NB4 (cell line): ENCODE measurements at regions not wholly inside any gene's neighbourhood (a gene's known extent, or its start where the extent isn't known, plus 50 kb on each side); places are given as distances from the start of the nearest gene placed in this dataset.

Source experiments
- DNase-seq: peaks from one replicate; pipeline ENCODE4 v3.0.0; 2010; ENCODE audit warnings: low read depth
- H3K4me3 ChIP-seq: one replicate; pipeline ENCODE4 v1.5.1; 2011; ENCODE audit warnings: mild to moderate bottlenecking, low read depth, low read length, moderate library complexity
- MYC ChIP-seq: IDR thresholded peaks from 2 replicates; pipeline ENCODE4 v1.6.1; 2011; ENCODE audit warnings: low read depth, low read length
- POLR2A ChIP-seq: IDR thresholded peaks from 2 replicates; pipeline ENCODE4 v1.6.1; 2011; ENCODE audit warnings: mild to moderate bottlenecking; ENCODE audit not compliant: insufficient read length; ENCODE audit errors: extremely low read depth
- TF ChIP-seq, protein P1 (sequence below): IDR thresholded peaks from one replicate; pipeline ENCODE4 v1.5.1; 2012; ENCODE audit warnings: low read depth, low read length
- TF ChIP-seq, protein P2 (sequence below): IDR thresholded peaks from 2 replicates; pipeline ENCODE4 v1.6.1; 2011; ENCODE audit warnings: low read depth, low read length

DNA sequence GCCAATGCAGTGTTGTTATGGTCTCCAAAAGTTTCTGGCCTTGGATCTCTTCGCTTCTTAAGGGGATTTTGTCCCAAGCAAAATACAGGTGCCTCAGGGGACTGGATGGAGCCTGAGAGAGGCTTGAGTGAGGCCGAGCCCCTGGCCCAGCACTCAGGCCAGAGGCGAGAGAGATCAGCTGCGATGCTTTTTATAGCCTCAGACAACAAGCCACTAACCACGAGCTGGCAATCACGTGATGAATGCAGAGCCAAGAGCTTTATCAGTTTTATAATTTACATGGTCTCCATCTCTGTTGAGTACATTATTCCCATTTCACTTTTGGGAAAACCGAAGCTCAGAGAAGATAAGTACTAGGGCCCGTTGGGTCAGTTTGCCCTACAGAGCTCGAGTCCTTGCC, 360.0 kb upstream of the CDH5 start:
- TF ChIP-seq, protein P1, sequence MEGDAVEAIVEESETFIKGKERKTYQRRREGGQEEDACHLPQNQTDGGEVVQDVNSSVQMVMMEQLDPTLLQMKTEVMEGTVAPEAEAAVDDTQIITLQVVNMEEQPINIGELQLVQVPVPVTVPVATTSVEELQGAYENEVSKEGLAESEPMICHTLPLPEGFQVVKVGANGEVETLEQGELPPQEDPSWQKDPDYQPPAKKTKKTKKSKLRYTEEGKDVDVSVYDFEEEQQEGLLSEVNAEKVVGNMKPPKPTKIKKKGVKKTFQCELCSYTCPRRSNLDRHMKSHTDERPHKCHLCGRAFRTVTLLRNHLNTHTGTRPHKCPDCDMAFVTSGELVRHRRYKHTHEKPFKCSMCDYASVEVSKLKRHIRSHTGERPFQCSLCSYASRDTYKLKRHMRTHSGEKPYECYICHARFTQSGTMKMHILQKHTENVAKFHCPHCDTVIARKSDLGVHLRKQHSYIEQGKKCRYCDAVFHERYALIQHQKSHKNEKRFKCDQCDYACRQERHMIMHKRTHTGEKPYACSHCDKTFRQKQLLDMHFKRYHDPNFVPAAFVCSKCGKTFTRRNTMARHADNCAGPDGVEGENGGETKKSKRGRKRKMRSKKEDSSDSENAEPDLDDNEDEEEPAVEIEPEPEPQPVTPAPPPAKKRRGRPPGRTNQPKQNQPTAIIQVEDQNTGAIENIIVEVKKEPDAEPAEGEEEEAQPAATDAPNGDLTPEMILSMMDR: no peak
- TF ChIP-seq MYC: no peak
- no peak for TF ChIP-seq POLR2A
- TF ChIP-seq, protein P2, sequence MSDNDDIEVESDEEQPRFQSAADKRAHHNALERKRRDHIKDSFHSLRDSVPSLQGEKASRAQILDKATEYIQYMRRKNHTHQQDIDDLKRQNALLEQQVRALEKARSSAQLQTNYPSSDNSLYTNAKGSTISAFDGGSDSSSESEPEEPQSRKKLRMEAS: no peak
- no peak for DNase-seq
- H3K4me3 ChIP-seq: no peak overlapping the region

DNA sequence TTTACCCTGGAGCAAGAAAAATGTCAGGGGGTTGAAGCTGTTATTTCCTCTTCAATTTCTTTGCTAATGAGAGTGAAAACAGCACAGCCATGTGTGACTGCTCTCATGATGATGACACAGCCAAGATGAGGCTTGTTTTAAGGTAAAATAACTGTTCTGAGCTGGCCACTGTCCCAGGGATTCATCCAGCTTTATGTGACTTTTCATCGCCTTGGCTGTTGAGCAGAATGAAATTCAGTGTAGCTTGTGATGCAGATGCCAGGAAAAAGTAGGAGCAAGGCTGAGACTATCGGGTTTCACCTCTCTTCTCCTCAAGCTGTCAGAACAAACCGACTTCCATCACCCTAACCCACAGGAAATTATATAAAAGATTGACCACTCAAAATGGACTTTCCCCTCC, 361.8 kb upstream of the CDH5 start:
- no peak for DNase-seq
- TF ChIP-seq MYC: no peak
- no peak overlapping the region for H3K4me3 ChIP-seq

DNA sequence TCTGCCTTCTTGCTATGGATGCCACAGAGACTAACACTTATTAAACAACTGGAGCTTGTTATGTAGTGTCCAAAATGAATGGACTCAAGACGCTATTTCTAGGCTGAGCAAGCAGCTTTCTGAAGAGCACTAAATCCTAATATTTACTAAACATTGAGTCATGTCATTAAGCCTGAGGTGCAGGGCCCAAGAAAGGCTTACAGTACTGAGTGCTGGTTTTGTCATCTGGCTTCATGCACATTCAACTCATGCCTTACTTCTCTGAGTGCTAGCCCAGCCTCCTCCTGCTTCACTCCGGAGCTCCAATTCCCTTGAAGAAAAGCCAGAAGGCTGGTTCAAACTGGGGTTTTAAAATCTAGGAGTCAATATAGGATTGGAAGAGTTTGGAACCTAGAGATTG, 363.3 kb upstream of the CDH5 start:
- no peak overlapping the region for H3K4me3 ChIP-seq
- no peak for DNase-seq
- TF ChIP-seq, protein P1: no peak
- TF ChIP-seq, protein P2: no peak
- TF ChIP-seq MYC: no peak
- TF ChIP-seq POLR2A: no peak

DNA sequence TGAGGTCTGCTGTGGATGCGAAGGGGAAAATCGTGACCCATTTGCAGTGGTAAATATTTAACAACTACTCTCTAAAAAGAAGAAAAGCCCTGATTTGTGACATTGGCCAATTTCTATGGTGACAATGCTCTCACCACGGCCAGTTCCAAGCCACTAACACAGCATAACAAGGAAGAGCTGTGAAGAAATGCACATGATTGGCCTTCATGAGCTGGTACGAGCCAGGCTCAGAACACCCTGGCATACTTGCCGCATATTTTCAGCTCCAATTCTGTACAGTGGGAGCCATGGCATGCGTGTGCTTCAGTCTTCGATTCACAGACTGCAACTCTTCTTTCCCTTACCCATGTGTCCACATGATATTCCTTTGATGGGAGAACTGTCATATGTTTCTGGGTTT, 363.9 kb upstream of the CDH5 start:
- DNase-seq: no peak
- no peak for TF ChIP-seq POLR2A
- TF ChIP-seq, protein P2: no peak
- TF ChIP-seq MYC: no peak
- TF ChIP-seq, protein P1: no peak

DNA sequence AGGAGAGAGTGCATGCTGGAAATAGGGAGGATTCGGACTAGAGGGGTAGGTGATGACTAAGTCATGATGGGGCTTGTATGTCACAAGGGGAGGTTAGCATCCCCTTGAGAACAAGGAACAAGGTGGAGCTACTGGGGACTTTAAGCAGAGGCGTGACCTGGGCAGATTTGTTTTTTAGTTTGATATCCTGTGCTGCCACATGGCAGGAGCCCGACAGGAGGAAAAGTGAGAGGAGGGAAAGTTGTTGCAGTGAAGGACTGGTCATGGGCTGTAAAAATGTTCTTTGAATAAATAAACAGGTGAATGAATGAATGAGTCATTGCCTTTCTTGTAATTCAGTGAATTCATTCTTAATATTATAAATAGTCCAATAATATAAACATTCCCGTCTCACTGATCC, 365.1 kb upstream of the CDH5 start:
- H3K4me3 ChIP-seq: no peak overlapping the region
- TF ChIP-seq POLR2A (no peak), MYC (no peak)
- TF ChIP-seq, protein P2: no peak
- TF ChIP-seq, protein P1: no peak
- no peak for DNase-seq

More for the DNA sequence above, 363.9 kb upstream of the CDH5 start:
- no peak overlapping the region for H3K4me3 ChIP-seq

DNA sequence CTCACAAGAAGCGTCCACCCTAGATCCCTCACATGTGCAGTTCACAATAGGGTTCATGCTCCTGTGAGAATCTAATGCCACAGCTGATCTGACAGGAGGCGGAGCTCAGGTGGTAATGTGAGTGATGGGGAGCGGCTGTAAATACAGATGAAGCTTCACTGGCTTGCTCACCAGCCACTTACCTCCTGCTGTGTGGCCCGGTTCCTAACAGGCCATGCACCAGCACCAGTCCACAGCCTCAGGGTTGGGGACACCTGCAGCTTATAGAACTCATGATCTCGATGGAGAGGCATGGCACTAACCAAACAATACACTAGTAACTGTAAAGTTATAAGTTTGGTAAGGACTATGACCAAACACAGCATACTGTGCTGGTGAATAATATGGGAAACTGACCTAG, 368.0 kb upstream of the CDH5 start:
- DNase-seq: no peak
- TF ChIP-seq MYC: no peak
- TF ChIP-seq, protein P1: no peak
- no peak for TF ChIP-seq POLR2A
- TF ChIP-seq, protein P2: no peak
- H3K4me3 ChIP-seq: no peak overlapping the region
